GM12865 (cell line): ENCODE measurements at regions not wholly inside any gene's neighbourhood (a gene's known extent, or its start where the extent isn't known, plus 50 kb on each side); places are given as distances from the start of the nearest gene placed in this dataset.

Experiments
- DNase-seq: peaks from one replicate; pipeline ENCODE4 v3.0.0; 2010; ENCODE audit warnings: low read depth
- H3K4me3 ChIP-seq: 2 replicates; pipeline ENCODE4 v1.5.1; 2011; ENCODE audit warnings: mild to moderate bottlenecking, low read depth, low read length, control low read depth
- CTCF ChIP-seq: IDR thresholded peaks from 2 replicates; pipeline ENCODE4 v1.5.1; 2011; ENCODE audit warnings: low read length, control low read depth, low read depth, inconsistent platforms; ENCODE audit not compliant: insufficient read depth; ENCODE audit errors: missing control alignments

GRCh38 chrX:120680090-120680489 lies 50.2 kb upstream of the C1GALT1C1 start:
- DNase-seq, result no peak
- no peak for TF ChIP-seq CTCF
- H3K4me3 ChIP-seq, result no peak overlapping the region
